Activated CD4-positive, alpha-beta T cell treated with anti-CD3 and anti-CD28 coated beads, Interleukin-2, amount 10 ng/mL, durations not matched to agents 24 days and 14 days (primary cell): ENCODE measurements at regions not wholly inside any gene's neighbourhood (a gene's known extent, or its start where the extent isn't known, plus 50 kb on each side); places are given as distances from the start of the nearest gene placed in this dataset.

Source experiments
- DNase-seq: peaks from one replicate; pipeline ENCODE4 v3.0.0; 2022
- H3K27ac Mint-ChIP-seq: one replicate; pipeline ENCODE4 v1.8.0; 2022; ENCODE audit warnings: mild to moderate bottlenecking, mixed read lengths
- H3K27me3 Mint-ChIP-seq: one replicate; pipeline ENCODE4 v1.8.0; 2022; ENCODE audit warnings: mixed read lengths
- H3K36me3 Mint-ChIP-seq: one replicate; pipeline ENCODE4 v1.8.0; 2022; ENCODE audit warnings: low read depth, mild to moderate bottlenecking, mixed read lengths
- H3K4me1 Mint-ChIP-seq: one replicate; pipeline ENCODE4 v1.8.0; 2021; ENCODE audit warnings: mixed read lengths
- H3K4me3 Mint-ChIP-seq: one replicate; pipeline ENCODE4 v1.8.0; 2022; ENCODE audit warnings: mild to moderate bottlenecking, moderate library complexity, mixed read lengths
- H3K9me3 Mint-ChIP-seq: one replicate; pipeline ENCODE4 v1.8.0; 2021; ENCODE audit warnings: mixed read lengths
- intact Hi-C: fragments of 100-400 bp; cut with micrococcal nuclease; formaldehyde crosslinking; loops from one replicate; pipeline ENCODE4 v1.15.1; 2023

- Mint-ChIP-seq H3K4me1 (no peaks in the 10 kb centered on the region), H3K27me3 (no peaks in the 10 kb centered on the region), H3K4me3 (no peak overlapping the region), H3K27ac (no peak overlapping the region), H3K9me3 (no peaks in the 10 kb centered on the region), H3K36me3 (no peaks in the 10 kb centered on the region)
- intact Hi-C loops: no loop called here
- no peak for DNase-seq
Measured at GRCh38 chr18:24987303-24988252, 364.4 kb downstream of the ZNF521 start.

GRCh38 chr18:24988253-24988840 lies 363.6 kb downstream of the ZNF521 start:
- Mint-ChIP-seq H3K9me3 (no peaks in the 10 kb centered on the region), H3K27me3 (no peaks in the 10 kb centered on the region), H3K36me3 (no peaks in the 10 kb centered on the region), H3K4me1 (no peaks in the 10 kb centered on the region), H3K27ac (no peak overlapping the region), H3K4me3 (no peak overlapping the region)
- intact Hi-C loops: no loop called here
- no peak for DNase-seq

DNA sequence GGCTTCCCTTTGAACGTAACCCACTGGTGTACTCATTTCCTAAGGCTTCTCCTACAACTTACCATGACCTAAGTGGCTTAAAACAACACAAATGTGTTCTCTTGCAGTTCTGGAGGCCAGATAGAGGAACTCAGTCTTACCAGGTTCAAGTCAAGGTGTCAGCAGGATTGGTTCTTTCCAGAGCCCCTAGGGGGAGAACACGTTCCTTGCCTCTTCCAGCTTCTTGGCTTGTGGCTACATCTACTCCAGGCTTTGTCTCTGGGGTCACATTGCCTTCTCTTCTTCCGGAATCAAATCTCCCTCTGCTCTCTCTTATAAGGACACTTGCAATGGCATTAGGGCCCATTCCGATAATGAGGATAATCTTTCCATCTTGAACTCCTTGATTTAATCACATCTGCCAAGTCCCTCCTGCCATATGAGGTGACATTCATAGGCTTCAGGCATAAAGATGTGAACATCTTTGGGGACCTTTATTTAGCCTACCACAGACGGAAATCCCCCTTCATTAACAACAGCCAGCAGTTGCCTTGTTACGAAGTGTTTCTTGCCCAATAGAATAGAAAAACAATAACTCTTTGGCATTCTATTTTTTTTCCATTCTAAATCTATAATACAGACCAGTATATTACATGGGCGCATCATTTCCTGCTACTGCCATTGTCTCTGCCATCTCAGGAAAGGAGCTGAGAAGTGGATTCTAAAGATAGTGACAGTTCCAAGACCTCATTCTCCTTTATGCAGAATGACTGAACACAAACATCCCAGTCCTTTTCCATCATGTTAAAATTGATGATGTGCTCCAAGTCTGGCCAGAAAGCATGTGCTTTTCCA lies 362.0 kb downstream of the ZNF521 start:
- Mint-ChIP-seq H3K36me3 (no peaks in the 10 kb centered on the region), H3K27ac (no peak overlapping the region), H3K27me3 (no peaks in the 10 kb centered on the region), H3K4me1 (no peaks in the 10 kb centered on the region), H3K9me3 (no peaks in the 10 kb centered on the region), H3K4me3 (no peak overlapping the region)
- DNase-seq: no peak
- intact Hi-C loops: no loop called here

GRCh38 chr18:24990671-24991134 lies 361.3 kb downstream of the ZNF521 start:
- Mint-ChIP-seq H3K27me3 (no peaks in the 10 kb centered on the region), H3K27ac (no peak overlapping the region), H3K36me3 (no peaks in the 10 kb centered on the region), H3K9me3 (no peaks in the 10 kb centered on the region), H3K4me1 (no peaks in the 10 kb centered on the region), H3K4me3 (no peak overlapping the region)
- no peak for DNase-seq
- intact Hi-C loops: no loop called here

DNA sequence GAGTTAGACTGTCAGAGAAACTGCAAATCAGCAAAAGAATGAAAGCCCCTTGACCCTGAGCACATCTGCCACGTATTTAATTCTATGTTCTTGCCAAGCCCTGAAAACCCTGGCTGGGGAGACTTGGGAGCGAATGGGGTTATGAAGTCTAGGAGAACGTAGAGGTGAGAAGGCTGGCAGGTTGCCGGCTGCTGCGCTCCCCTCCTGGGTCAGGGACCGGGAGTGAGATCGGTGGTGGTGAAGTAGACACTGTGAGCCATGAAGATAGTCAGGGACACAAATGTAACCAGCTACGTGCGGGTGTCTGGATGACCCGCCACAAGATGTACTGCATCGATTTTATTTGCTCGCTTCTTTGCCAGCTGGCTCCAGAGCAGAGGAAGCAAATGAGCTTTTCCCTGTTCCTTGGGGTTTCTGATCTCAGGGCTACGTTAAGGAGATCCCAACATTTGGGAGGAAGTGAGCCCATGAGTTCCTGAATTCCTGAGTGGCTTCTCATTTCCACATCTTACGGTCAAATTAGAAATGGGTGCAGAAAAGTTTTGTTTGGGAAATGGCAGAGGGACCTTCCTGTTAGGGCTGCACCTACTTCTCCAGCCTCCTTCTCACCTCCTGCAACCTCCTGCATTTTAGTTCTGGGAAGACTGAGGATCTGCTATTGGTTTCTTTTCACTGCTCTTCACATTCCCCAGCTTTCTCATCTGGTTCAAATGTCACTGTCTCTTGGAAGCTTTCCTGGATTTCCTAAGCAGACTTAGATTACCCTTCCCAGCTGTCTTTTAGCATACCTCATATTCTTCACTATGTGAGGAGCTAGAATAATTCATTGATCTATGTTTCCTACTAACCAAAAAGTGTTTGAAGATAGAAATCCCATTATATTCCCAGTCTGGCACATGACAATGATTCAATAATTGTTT lies 360.6 kb downstream of the ZNF521 start:
- no peaks in the 10 kb centered on the region for H3K36me3 Mint-ChIP-seq
- H3K27ac Mint-ChIP-seq: no peak overlapping the region
- H3K27me3 Mint-ChIP-seq: no peaks in the 10 kb centered on the region
- H3K4me3 Mint-ChIP-seq: no peak overlapping the region
- no peaks in the 10 kb centered on the region for H3K9me3 Mint-ChIP-seq
- no peak for DNase-seq
- no peaks in the 10 kb centered on the region for H3K4me1 Mint-ChIP-seq
- intact Hi-C loops: no loop called here

DNA sequence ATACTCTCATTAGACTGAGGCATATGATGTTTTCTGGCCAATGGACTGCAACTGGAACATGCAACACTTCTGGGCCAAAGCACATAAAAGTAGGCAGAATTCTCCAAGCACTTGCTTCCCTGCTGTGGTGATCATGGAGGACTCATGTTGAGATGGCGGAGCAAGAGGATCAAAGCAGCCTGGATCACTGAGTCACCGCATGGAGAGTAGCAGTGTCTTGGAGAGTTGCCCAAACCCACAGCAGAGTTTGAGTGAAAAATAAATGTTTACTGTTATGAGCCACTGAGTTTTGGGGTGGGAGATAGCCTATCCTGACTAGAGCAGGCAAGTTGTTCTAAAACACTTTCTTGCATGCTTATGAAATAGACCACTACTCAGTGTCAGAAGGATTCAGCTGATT lies 359.5 kb downstream of the ZNF521 start:
- no peaks in the 10 kb centered on the region for H3K4me1 Mint-ChIP-seq
- H3K27ac Mint-ChIP-seq: no peak overlapping the region
- no peaks in the 10 kb centered on the region for H3K27me3 Mint-ChIP-seq
- no peak for DNase-seq
- H3K9me3 Mint-ChIP-seq: no peaks in the 10 kb centered on the region
- H3K36me3 Mint-ChIP-seq: no peaks in the 10 kb centered on the region
- no peak overlapping the region for H3K4me3 Mint-ChIP-seq
- intact Hi-C loops: no loop called here

- intact Hi-C loops: no loop called here
- Mint-ChIP-seq H3K36me3 (no peaks in the 10 kb centered on the region), H3K4me1 (no peaks in the 10 kb centered on the region), H3K27ac (no peak overlapping the region), H3K9me3 (no peaks in the 10 kb centered on the region), H3K4me3 (no peak overlapping the region), H3K27me3 (no peaks in the 10 kb centered on the region)
- no peak for DNase-seq
Measured at GRCh38 chr18:24993628-24994027, 358.3 kb downstream of the ZNF521 start.

DNA sequence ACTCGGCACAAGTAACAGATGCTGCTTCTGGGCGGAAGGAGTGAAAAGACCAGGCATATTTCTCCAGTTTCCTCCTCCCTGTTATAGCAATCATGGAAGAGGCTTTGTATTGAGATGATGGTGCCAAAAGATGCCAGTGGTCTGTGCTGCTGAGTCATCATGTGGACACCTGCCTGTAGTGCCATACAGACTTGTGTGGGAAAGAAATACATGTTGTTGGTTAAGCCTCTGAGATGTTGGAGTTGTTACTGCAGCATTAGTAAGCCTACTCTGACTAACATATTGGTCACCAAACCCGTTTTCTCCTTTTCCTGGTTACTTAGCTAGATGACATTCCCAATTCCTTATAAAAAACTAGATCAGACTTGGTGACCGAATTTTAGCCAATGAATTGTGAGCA lies 356.9 kb downstream of the ZNF521 start:
- intact Hi-C loops: no loop called here
- DNase-seq: no peak
- no peak overlapping the region for H3K27ac Mint-ChIP-seq
- no peak overlapping the region for H3K4me3 Mint-ChIP-seq
- H3K36me3 Mint-ChIP-seq: no peaks in the 10 kb centered on the region
- H3K9me3 Mint-ChIP-seq: peaks cover 6% of the 10 kb centered on the region
- no peaks in the 10 kb centered on the region for H3K27me3 Mint-ChIP-seq
- H3K4me1 Mint-ChIP-seq: no peaks in the 10 kb centered on the region

GRCh38 chr18:24995755-24996154 lies 356.2 kb downstream of the ZNF521 start:
- intact Hi-C loops: no loop called here
- Mint-ChIP-seq H3K36me3 (no peaks in the 10 kb centered on the region), H3K27ac (no peak overlapping the region), H3K27me3 (no peaks in the 10 kb centered on the region), H3K4me3 (no peak overlapping the region), H3K9me3 (peaks cover 6% of the 10 kb centered on the region), H3K4me1 (no peaks in the 10 kb centered on the region)
- DNase-seq: no peak

- no peak for DNase-seq
- no peaks in the 10 kb centered on the region for H3K36me3 Mint-ChIP-seq
- no peaks in the 10 kb centered on the region for H3K4me1 Mint-ChIP-seq
- no peak overlapping the region for H3K4me3 Mint-ChIP-seq
- intact Hi-C loops: no loop called here
- H3K9me3 Mint-ChIP-seq: peaks cover 6% of the 10 kb centered on the region
- no peak overlapping the region for H3K27ac Mint-ChIP-seq
- H3K27me3 Mint-ChIP-seq: no peaks in the 10 kb centered on the region
Measured at GRCh38 chr18:24999650-25000267, 352.2 kb downstream of the ZNF521 start.

GRCh38 chr18:25001803-25002202 lies 350.2 kb downstream of the ZNF521 start:
- intact Hi-C loops: no loop called here
- no peaks in the 10 kb centered on the region for H3K4me1 Mint-ChIP-seq
- DNase-seq: no peak
- H3K36me3 Mint-ChIP-seq: no peaks in the 10 kb centered on the region
- no peaks in the 10 kb centered on the region for H3K27me3 Mint-ChIP-seq
- H3K27ac Mint-ChIP-seq: no peak overlapping the region
- H3K9me3 Mint-ChIP-seq: peaks cover 6% of the 10 kb centered on the region
- H3K4me3 Mint-ChIP-seq: no peak overlapping the region

GRCh38 chr18:25005541-25006403 lies 346.2 kb downstream of the ZNF521 start:
- Mint-ChIP-seq H3K27me3 (no peaks in the 10 kb centered on the region), H3K4me1 (no peaks in the 10 kb centered on the region), H3K4me3 (no peak overlapping the region), H3K9me3 (no peaks in the 10 kb centered on the region), H3K27ac (no peak overlapping the region), H3K36me3 (no peaks in the 10 kb centered on the region)
- intact Hi-C loops: no loop called here
- DNase-seq: no peak
